AG09319 (cell line): ENCODE measurements at regions not wholly inside any gene's neighbourhood (a gene's known extent, or its start where the extent isn't known, plus 50 kb on each side); places are given as distances from the start of the nearest gene placed in this dataset.

Experiments used
- DNase-seq: peaks from one replicate; pipeline ENCODE4 v3.0.0-alpha.2; 2010; ENCODE audit warnings: low read depth; ENCODE audit errors: extremely low read depth
- TF ChIP-seq, protein P1 (sequence below): IDR thresholded peaks from 2 replicates; pipeline ENCODE4 v1.5.1; 2011; ENCODE audit warnings: low read depth, mild to moderate bottlenecking, inconsistent platforms, low read length, moderate library complexity

DNA sequence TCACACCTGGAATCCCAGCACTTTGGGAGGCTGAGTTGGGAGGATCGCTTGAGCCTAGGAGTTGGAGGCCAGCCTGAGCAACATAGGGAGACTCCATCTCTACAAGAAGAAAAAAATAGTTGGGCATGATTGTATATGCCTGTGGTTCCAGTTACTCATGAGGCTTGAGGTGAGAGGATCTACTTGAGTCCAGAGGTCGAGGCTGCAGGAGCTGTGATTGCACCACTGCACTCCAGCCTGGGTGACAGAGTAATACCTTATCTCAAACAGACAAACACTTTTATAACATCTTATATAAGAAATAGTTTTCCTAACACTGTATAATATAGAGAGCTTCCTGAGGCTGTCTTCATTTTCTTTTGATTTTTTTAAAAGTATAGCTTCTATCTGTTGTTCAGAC, 448.4 kb upstream of the COBL start:
- TF ChIP-seq, protein P1, sequence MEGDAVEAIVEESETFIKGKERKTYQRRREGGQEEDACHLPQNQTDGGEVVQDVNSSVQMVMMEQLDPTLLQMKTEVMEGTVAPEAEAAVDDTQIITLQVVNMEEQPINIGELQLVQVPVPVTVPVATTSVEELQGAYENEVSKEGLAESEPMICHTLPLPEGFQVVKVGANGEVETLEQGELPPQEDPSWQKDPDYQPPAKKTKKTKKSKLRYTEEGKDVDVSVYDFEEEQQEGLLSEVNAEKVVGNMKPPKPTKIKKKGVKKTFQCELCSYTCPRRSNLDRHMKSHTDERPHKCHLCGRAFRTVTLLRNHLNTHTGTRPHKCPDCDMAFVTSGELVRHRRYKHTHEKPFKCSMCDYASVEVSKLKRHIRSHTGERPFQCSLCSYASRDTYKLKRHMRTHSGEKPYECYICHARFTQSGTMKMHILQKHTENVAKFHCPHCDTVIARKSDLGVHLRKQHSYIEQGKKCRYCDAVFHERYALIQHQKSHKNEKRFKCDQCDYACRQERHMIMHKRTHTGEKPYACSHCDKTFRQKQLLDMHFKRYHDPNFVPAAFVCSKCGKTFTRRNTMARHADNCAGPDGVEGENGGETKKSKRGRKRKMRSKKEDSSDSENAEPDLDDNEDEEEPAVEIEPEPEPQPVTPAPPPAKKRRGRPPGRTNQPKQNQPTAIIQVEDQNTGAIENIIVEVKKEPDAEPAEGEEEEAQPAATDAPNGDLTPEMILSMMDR, result no peak
- DNase-seq, result no peak

- DNase-seq, result no peak
Measured at GRCh38 chr7:51759985-51760384, 443.4 kb upstream of the COBL start.

GRCh38 chr7:51757960-51758359, 441.4 kb upstream of the COBL start:
- DNase-seq, result no peak
- TF ChIP-seq, protein P1, result no peak

More at GRCh38 chr7:51759985-51760384, 443.4 kb upstream of the COBL start:
- TF ChIP-seq, protein P1, result no peak

DNA sequence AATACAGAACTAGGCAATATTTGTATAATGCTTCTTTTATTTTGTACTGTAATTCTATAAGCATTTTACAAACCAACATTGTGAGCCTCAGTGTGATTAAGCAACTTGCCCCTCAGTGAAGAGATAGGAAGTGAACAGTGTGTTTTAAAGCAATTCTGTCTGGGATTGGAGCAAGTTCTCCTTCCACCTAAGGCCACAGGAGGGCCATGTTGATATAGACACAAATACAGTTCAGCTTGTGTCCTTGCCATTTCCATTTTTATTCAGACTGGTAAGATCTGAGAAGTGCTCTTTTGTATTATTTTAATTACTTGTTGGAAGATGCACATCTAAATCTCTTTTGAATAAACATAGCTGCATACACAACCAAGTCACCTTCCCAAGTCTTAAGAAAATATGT, 416.3 kb upstream of the COBL start:
- DNase-seq, result no peak
- TF ChIP-seq, protein P1, result no peak

DNA sequence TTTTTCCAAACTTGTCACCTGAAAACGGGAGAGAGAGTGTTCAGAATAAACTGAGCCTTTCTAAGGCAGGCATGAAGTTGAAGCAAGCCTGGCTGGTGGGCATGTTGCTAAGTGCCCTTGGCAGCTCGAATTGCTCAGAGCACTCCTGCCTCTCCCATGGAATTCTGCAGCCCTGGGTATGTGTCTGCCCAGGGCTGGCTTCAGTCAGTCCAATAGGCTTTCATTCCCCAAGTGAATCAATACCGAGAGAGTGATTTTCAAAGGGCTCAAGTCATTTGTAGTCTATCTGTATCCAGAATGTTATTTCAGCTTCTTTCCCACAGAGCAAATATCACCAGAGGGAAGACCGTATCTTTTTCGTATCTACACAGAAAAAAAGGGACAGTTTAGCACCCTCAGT, 415.5 kb upstream of the COBL start:
- TF ChIP-seq, protein P1, result no peak
- no peak for DNase-seq

- DNase-seq, result no peak
- TF ChIP-seq, protein P1, result no peak
Measured at GRCh38 chr7:51731075-51731474, 414.5 kb upstream of the COBL start.

DNA sequence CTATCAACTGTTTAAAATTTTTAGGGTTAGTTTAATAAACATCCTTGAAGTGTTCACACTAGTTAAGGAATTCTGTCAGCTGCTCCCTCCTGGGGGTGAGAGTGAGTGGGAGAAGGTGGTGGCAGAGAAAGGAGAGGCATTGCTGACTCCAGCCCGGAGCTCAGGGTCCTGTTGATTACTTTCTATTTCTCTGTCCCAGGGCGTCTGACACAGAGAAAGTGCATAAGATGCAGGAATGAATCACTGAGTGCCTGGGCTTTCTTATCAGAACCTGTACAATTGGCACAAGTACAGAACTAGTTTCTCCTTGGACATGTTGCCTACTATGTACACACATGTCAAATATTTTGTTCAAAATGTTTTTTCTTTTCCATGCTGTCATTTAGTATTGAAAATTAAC, 410.8 kb upstream of the COBL start:
- TF ChIP-seq, protein P1, result no peak
- no peak for DNase-seq

GRCh38 chr7:51706851-51707250, 390.2 kb upstream of the COBL start:
- no peak for DNase-seq
- TF ChIP-seq, protein P1, result no peak
